AG20443 (cell line): ENCODE measurements at regions not wholly inside any gene's neighbourhood (a gene's known extent, or its start where the extent isn't known, plus 50 kb on each side); places are given as distances from the start of the nearest gene placed in this dataset.

Experiments
- DNase-seq: peaks from one replicate; pipeline ENCODE4 v3.0.0; 2012; ENCODE audit warnings: low spot score, mixed read lengths

GRCh38 chr2:156845806-156846558 lies 409.8 kb downstream of the GPD2 start:
- no peak for DNase-seq

GRCh38 chr2:156852210-156852609 lies 405.3 kb upstream of the GALNT5 start:
- no peak for DNase-seq

- no peak for DNase-seq
These were observed 404.8 kb upstream of the GALNT5 start for GRCh38 chr2:156852681-156853080.

GRCh38 chr2:156864325-156864724 lies 393.2 kb upstream of the GALNT5 start:
- no peak for DNase-seq

- DNase-seq, result no peak
These were observed 392.8 kb upstream of the GALNT5 start for GRCh38 chr2:156864753-156865152.

- no peak for DNase-seq
These were observed 390.3 kb upstream of the GALNT5 start for GRCh38 chr2:156867201-156867600.

GRCh38 chr2:156874707-156875106 lies 382.8 kb upstream of the GALNT5 start:
- DNase-seq, result no peak

GRCh38 chr2:156883804-156884203 lies 373.7 kb upstream of the GALNT5 start:
- peak; percentile 30 for DNase-seq

- no peak for DNase-seq
These were observed 373.3 kb upstream of the GALNT5 start for GRCh38 chr2:156884216-156884615.

- DNase-seq, result no peak
These were observed 366.9 kb upstream of the GALNT5 start for GRCh38 chr2:156890529-156891148.

GRCh38 chr2:156891609-156892008 lies 365.9 kb upstream of the GALNT5 start:
- no peak for DNase-seq

- peak; percentile 21 for DNase-seq
These were observed 364.8 kb upstream of the GALNT5 start for GRCh38 chr2:156892467-156893281.

- DNase-seq, result no peak
These were observed 361.2 kb upstream of the GALNT5 start for GRCh38 chr2:156896294-156896693.

- no peak for DNase-seq
These were observed 360.0 kb upstream of the GALNT5 start for GRCh38 chr2:156897548-156897947.

GRCh38 chr2:156901373-156902031 lies 356.0 kb upstream of the GALNT5 start:
- peak; percentile 57 for DNase-seq

- no peak for DNase-seq
These were observed 354.2 kb upstream of the GALNT5 start for GRCh38 chr2:156903335-156903734.

GRCh38 chr2:156907806-156908205 lies 349.7 kb upstream of the GALNT5 start:
- no peak for DNase-seq

GRCh38 chr2:156908825-156909224 lies 348.7 kb upstream of the GALNT5 start:
- DNase-seq, result peak; percentile 48

GRCh38 chr2:156909983-156910382 lies 347.5 kb upstream of the GALNT5 start:
- DNase-seq, result no peak

GRCh38 chr2:156915332-156915731 lies 342.2 kb upstream of the GALNT5 start:
- no peak for DNase-seq

- no peak for DNase-seq
These were observed 339.1 kb upstream of the GALNT5 start for GRCh38 chr2:156918410-156918809.

GRCh38 chr2:156930423-156930822 lies 327.1 kb upstream of the GALNT5 start:
- DNase-seq, result no peak
